SH-SY5Y (cell line): ENCODE measurements at regions not wholly inside any gene's neighbourhood (a gene's known extent, or its start where the extent isn't known, plus 50 kb on each side); places are given as distances from the start of the nearest gene placed in this dataset.

Experiments
- GATA2 ChIP-seq: IDR thresholded peaks from 2 replicates; pipeline ENCODE4 v1.6.1; 2011; ENCODE audit warnings: mild to moderate bottlenecking, low read depth, low read length
- GATA3 ChIP-seq: IDR thresholded peaks from 2 replicates; pipeline ENCODE4 v1.6.1; 2011; ENCODE audit warnings: low read depth, mild to moderate bottlenecking, low read length, moderate library complexity

- TF ChIP-seq GATA2 (no peak), GATA3 (no peak)
Observed at GRCh38 chr4:26024079-26024478, 110.1 kb downstream of the SMIM20 start.
